ENCODE measurements at regions not wholly inside any gene's neighbourhood (a gene's known extent, or its start where the extent isn't known, plus 50 kb on each side); places are given as distances from the start of the nearest gene placed in this dataset.

DNA sequence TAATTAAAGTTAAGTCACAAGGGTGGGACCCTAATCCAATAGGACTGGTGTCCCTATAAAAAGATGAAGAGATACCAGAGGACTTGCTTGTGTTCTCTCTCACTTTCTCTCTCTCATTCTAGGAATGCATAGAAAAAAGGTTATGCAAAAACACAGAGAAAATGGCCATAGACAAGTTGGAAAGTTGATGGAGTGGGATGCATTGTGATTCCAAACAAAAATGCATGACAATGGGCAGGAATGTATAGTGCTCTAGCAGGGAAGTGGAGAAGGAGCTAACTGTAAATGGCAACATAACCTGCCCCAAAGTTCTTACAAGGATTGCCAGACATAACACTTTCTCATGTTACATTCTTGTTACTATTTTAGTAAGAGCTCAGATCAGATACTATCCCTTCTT lies 301.6 kb upstream of the LRATD1 start:
- in situ Hi-C loops (cut with HindIII; ENCODE audit: low sequenced_read_pairs) = no loop called here
- TF ChIP-seq, protein P1, sequence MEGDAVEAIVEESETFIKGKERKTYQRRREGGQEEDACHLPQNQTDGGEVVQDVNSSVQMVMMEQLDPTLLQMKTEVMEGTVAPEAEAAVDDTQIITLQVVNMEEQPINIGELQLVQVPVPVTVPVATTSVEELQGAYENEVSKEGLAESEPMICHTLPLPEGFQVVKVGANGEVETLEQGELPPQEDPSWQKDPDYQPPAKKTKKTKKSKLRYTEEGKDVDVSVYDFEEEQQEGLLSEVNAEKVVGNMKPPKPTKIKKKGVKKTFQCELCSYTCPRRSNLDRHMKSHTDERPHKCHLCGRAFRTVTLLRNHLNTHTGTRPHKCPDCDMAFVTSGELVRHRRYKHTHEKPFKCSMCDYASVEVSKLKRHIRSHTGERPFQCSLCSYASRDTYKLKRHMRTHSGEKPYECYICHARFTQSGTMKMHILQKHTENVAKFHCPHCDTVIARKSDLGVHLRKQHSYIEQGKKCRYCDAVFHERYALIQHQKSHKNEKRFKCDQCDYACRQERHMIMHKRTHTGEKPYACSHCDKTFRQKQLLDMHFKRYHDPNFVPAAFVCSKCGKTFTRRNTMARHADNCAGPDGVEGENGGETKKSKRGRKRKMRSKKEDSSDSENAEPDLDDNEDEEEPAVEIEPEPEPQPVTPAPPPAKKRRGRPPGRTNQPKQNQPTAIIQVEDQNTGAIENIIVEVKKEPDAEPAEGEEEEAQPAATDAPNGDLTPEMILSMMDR (IDR thresholded peaks at IDR 0.05; ENCODE audit: low read depth, low read length) = no peak
- H3K4me3 ChIP-seq (ENCODE audit: low read depth, low read length) = no peak overlapping the region
- no peak for DNase-seq (ENCODE audit: low read depth, low spot score)

- DNase-seq (ENCODE audit: low read depth, low spot score) = no peak
- in situ Hi-C loops (cut with HindIII; ENCODE audit: low sequenced_read_pairs) = no loop called here
- TF ChIP-seq, protein P1 (IDR thresholded peaks at IDR 0.05; ENCODE audit: low read depth, low read length) = no peak
- no peak overlapping the region for H3K4me3 ChIP-seq (ENCODE audit: low read depth, low read length)
These were observed 295.6 kb upstream of the LRATD1 start for GRCh38 chr2:14336759-14337382.

DNA sequence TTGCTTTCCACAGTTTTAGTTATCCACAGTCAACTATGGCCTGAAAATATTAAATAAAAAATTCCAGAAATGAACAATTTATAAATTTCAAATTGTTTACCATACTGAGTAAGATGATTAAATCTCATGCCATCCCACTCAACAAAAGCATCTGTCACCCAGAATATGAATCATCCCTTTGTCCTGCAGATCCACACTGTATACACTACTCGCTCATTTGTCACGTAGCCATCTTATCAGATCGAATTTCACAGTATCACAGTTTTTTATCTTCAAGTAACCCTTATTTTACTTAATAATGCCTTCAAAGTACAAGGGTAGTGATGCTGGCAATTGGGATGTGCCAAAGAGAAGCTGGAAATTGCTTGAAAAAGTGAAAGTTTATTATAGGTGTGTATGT lies 291.8 kb upstream of the LRATD1 start:
- DNase-seq (ENCODE audit: low read depth, low spot score) = no peak
- TF ChIP-seq, protein P1 (IDR thresholded peaks at IDR 0.05; ENCODE audit: low read depth, low read length) = no peak
- in situ Hi-C loops (cut with HindIII; ENCODE audit: low sequenced_read_pairs) = no loop called here
- H3K4me3 ChIP-seq (ENCODE audit: low read depth, low read length) = no peak overlapping the region

- no peak overlapping the region for H3K4me3 ChIP-seq (ENCODE audit: low read depth, low read length)
- no peak for DNase-seq (ENCODE audit: low read depth, low spot score)
- TF ChIP-seq, protein P1 (IDR thresholded peaks at IDR 0.05; ENCODE audit: low read depth, low read length) = no peak
- in situ Hi-C loops (cut with HindIII; ENCODE audit: low sequenced_read_pairs) = no loop called here
These were observed 290.2 kb upstream of the LRATD1 start for GRCh38 chr2:14342313-14342712.

- in situ Hi-C loops (cut with HindIII; ENCODE audit: low sequenced_read_pairs) = no loop called here
These were observed 288.2 kb upstream of the LRATD1 start for GRCh38 chr2:14344355-14344754.

DNA sequence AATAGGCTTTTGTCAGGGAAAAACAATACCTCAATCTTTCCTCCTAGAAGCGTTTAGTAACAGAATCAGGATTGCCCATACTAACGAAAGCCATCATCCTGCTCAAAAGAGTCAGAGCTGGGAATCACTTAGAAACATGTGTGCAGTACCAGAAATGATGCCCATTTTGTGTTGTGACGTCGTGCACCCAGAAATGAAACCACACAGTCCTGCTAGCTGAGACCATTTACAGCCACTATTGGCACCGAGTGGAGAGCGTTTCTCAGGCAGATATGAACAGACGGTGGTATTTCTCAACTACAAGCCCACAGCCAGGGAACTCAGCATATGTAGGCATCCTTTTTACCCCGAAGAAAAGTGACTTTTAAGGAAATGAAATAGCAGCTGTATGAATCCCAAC lies 284.3 kb upstream of the LRATD1 start:
- H3K4me3 ChIP-seq (ENCODE audit: low read depth, low read length) = no peak overlapping the region
- in situ Hi-C loops (cut with HindIII; ENCODE audit: low sequenced_read_pairs) = no loop called here
- DNase-seq (ENCODE audit: low read depth, low spot score) = no peak
- TF ChIP-seq, protein P1 (IDR thresholded peaks at IDR 0.05; ENCODE audit: low read depth, low read length) = no peak

More at GRCh38 chr2:14344355-14344754, 288.2 kb upstream of the LRATD1 start:
- DNase-seq (ENCODE audit: low read depth, low spot score) = no peak
- TF ChIP-seq, protein P1 (IDR thresholded peaks at IDR 0.05; ENCODE audit: low read depth, low read length) = no peak
- no peak overlapping the region for H3K4me3 ChIP-seq (ENCODE audit: low read depth, low read length)

Data from astrocyte of the spinal cord (primary cell).